PC-3 (cell line): ENCODE measurements at regions not wholly inside any gene's neighbourhood (a gene's known extent, or its start where the extent isn't known, plus 50 kb on each side); places are given as distances from the start of the nearest gene placed in this dataset.
A peak's percentile ranks its signal among the peaks of the same experiment; 100 is the strongest.
"Not testable (repeated sequence)": the region's sequence is repeated elsewhere in the genome, so short reads cannot be mapped to it uniquely, and the experiment has no call there.

Source experiments
- ATAC-seq: fragments of 200-7000 bp; cut with Tn5 transposase; 2 replicates; pipeline ENCODE4 v1.9.1; 2020; ENCODE audit warnings: mild to moderate bottlenecking, moderate library complexity
- BruUV-seq: library from RNA; stranded (reverse); fragments of 400-500 nt; replicated peaks from 2 replicates; lab custom pipeline; 2021; lab: Mats Ljungman, UMichigan
- CTCF ChIA-PET: fragments of 300-600 bp; sonication (Branson Sonifier 250); formaldehyde crosslinking; loops from one replicate; lab custom pipeline; 2022; ENCODE audit warnings: antibody characterized with exemption; lab: Charles Lee
- POLR2A ChIA-PET: fragments of 300-600 bp; sonication (Branson Sonifier 250); formaldehyde crosslinking; loops from one replicate; lab custom pipeline; 2022; ENCODE audit warnings: antibody characterized with exemption; ENCODE audit not compliant: unreplicated experiment; lab: Charles Lee
- DNase-seq: peaks from one replicate; pipeline ENCODE4 v3.0.0-alpha.2; 2015
- H2AFZ ChIP-seq: fragments of 300-600 bp; sonication (generic); 2 replicates; pipeline ENCODE4 v1.6.0; 2016; ENCODE audit warnings: antibody characterized with exemption, low read length
- H3F3A ChIP-seq: fragments of 300-600 bp; sonication (generic); one replicate; pipeline ENCODE4 v1.6.0; 2017; ENCODE audit warnings: antibody characterized with exemption, low read length, control low read depth, mild to moderate bottlenecking; ENCODE audit not compliant: unreplicated experiment
- H3K27ac ChIP-seq: fragments of 300-600 bp; sonication (generic); 2 replicates; pipeline ENCODE4 v1.5.1; 2016; ENCODE audit warnings: mild to moderate bottlenecking, low read length
- H3K27me3 ChIP-seq: fragments of 300-600 bp; sonication (generic); 2 replicates; pipeline ENCODE4 v1.6.1; 2016; ENCODE audit warnings: low read length, mixed read lengths
- H3K36me3 ChIP-seq: fragments of 300-600 bp; sonication (generic); 2 replicates; pipeline ENCODE4 v1.6.1; 2016; ENCODE audit warnings: low read depth, mixed run types, low read length, mixed read lengths
- H3K4me1 ChIP-seq: fragments of 300-600 bp; sonication (generic); 2 replicates; pipeline ENCODE4 v1.5.1; 2016; ENCODE audit warnings: low read length; ENCODE audit not compliant: insufficient read depth
- H3K4me2 ChIP-seq: fragments of 300-600 bp; sonication (generic); 2 replicates; pipeline ENCODE4 v1.6.0; 2016; ENCODE audit warnings: low read length
- H3K4me3 ChIP-seq: fragments of 300-600 bp; sonication (generic); 2 replicates; pipeline ENCODE4 v1.5.1; 2016; ENCODE audit warnings: mild to moderate bottlenecking, low read length, mixed read lengths
- H3K79me2 ChIP-seq: fragments of 300-600 bp; sonication (generic); 2 replicates; pipeline ENCODE4 v1.6.1; 2017; ENCODE audit warnings: low read length, mixed read lengths
- H3K9ac ChIP-seq: fragments of 300-600 bp; sonication (generic); 2 replicates; pipeline ENCODE4 v1.6.0; 2016; ENCODE audit warnings: mild to moderate bottlenecking, low read length
- H3K9me2 ChIP-seq: fragments of 300-600 bp; sonication (generic); replicated peaks from 2 replicates; pipeline ENCODE4 v1.6.1; 2016; ENCODE audit warnings: mixed run types, low read length, mixed read lengths
- H3K9me3 ChIP-seq: fragments of 300-600 bp; sonication (generic); 2 replicates; pipeline ENCODE4 v1.6.1; 2016; ENCODE audit warnings: low read length, mixed read lengths
- H4K20me1 ChIP-seq: fragments of 300-600 bp; sonication (generic); 2 replicates; pipeline ENCODE4 v1.6.1; 2016; ENCODE audit warnings: low read length, mixed read lengths
- CTCF ChIP-seq: fragments of 300-600 bp; sonication (generic); conservative IDR thresholded peaks from 2 replicates; pipeline ENCODE4 v1.5.1; 2017; ENCODE audit warnings: antibody characterized with exemption, low read depth, mild to moderate bottlenecking, low read length
- EZH2 ChIP-seq: fragments of 300-600 bp; sonication (generic); IDR thresholded peaks from one replicate; pipeline ENCODE4 v1.6.1; 2017; ENCODE audit warnings: antibody characterized with exemption, mild to moderate bottlenecking, low read length; ENCODE audit not compliant: unreplicated experiment
- EZH2phosphoT487 ChIP-seq: fragments of 300-600 bp; sonication (generic); IDR thresholded peaks from 2 replicates; pipeline ENCODE4 v1.6.1; 2018; ENCODE audit warnings: mild to moderate bottlenecking, antibody characterized with exemption, low read length, borderline replicate concordance
- intact Hi-C: fragments of 100-400 bp; cut with micrococcal nuclease; formaldehyde crosslinking; loops from 2 replicates; pipeline ENCODE4 v1.9.0; 2023

GRCh38 chr6:3970097-3970496, 108.8 kb downstream of the FAM217A start:
- DNase-seq (no peak), ATAC-seq (no peak)
- Histone ChIP-seq H3K27ac (no peak overlapping the region), H3K79me2 (no peaks in the 10 kb centered on the region), H2AFZ (no peak overlapping the region), H3K9ac (no peak overlapping the region), H4K20me1 (no peaks in the 10 kb centered on the region), H3K4me3 (no peak overlapping the region), H3F3A (no peaks in the 10 kb centered on the region), H3K4me2 (no peak overlapping the region), H3K9me3 (no peaks in the 10 kb centered on the region), H3K36me3 (no peaks in the 10 kb centered on the region), H3K9me2 (no peaks in the 10 kb centered on the region), H3K4me1 (no peaks in the 10 kb centered on the region), H3K27me3 (no peaks in the 10 kb centered on the region)
- no TSS peak for BruUV-seq
- ChIA-PET CTCF (no interaction called here), POLR2A (no interaction called here)
- no peak for TF ChIP-seq EZH2
- TF ChIP-seq EZH2phosphoT487, result no peak
- TF ChIP-seq CTCF, result no peak
- intact Hi-C loops, result no loop called here

GRCh38 chr6:3973152-3973551, 105.8 kb downstream of the FAM217A start:
- CTCF ChIA-PET, result not testable (repeated sequence)

GRCh38 chr6:3977875-3978711, 100.8 kb downstream of the FAM217A start:
- H3F3A ChIP-seq, result no peaks in the 10 kb centered on the region
- H2AFZ ChIP-seq, result no peak overlapping the region
- no peak overlapping the region for H3K27ac ChIP-seq
- CTCF ChIA-PET, result interaction anchor here (1.0 to 1.9 kb wide), 4 partner anchors 45 to 230 kb away, joined by 4 to 18 read pairs (median 6); partner anchors contain the start of gene FAM50B
- H4K20me1 ChIP-seq, result no peaks in the 10 kb centered on the region
- H3K9me2 ChIP-seq, result no peaks in the 10 kb centered on the region
- H3K9me3 ChIP-seq, result no peaks in the 10 kb centered on the region
- TF ChIP-seq CTCF (peak; percentile 81), EZH2 (no peak)
- no TSS peak for BruUV-seq
- H3K36me3 ChIP-seq, result no peaks in the 10 kb centered on the region
- DNase-seq, result peak; percentile 84
- H3K9ac ChIP-seq, result no peak overlapping the region
- no peak overlapping the region for H3K4me2 ChIP-seq
- intact Hi-C loops, result loop anchor here (1.0 to 5.0 kb wide), 5 partner anchors 45 to 236 kb away; partner anchors contain the start of gene FAM50B
- peak; percentile 99 for ATAC-seq
- H3K79me2 ChIP-seq, result no peaks in the 10 kb centered on the region
- H3K4me1 ChIP-seq, result no peaks in the 10 kb centered on the region
- no peak overlapping the region for H3K4me3 ChIP-seq
- no peaks in the 10 kb centered on the region for H3K27me3 ChIP-seq
- POLR2A ChIA-PET, result no interaction called here

More at GRCh38 chr6:3973152-3973551, 105.8 kb downstream of the FAM217A start:
- H3K9ac ChIP-seq, H3K4me2 ChIP-seq, intact Hi-C loops, H4K20me1 ChIP-seq, H3K27me3 ChIP-seq, DNase-seq, H3K27ac ChIP-seq, H3K36me3 ChIP-seq, H2AFZ ChIP-seq, POLR2A ChIA-PET, H3F3A ChIP-seq, H3K4me3 ChIP-seq, H3K9me3 ChIP-seq, H3K79me2 ChIP-seq, ATAC-seq, H3K4me1 ChIP-seq, H3K9me2 ChIP-seq, BruUV-seq: not testable (repeated sequence)

- intact Hi-C loops, result loop anchor here (1.0 to 5.0 kb wide), 5 partner anchors 46 to 237 kb away; partner anchors contain the start of gene FAM50B
- BruUV-seq, H3K36me3 ChIP-seq, H3K9me2 ChIP-seq, H3K4me3 ChIP-seq, H4K20me1 ChIP-seq, H3K4me2 ChIP-seq, DNase-seq, H3K79me2 ChIP-seq, H3K27me3 ChIP-seq, ATAC-seq, H3K9ac ChIP-seq, H3K27ac ChIP-seq, H3K4me1 ChIP-seq, H2AFZ ChIP-seq, H3F3A ChIP-seq, POLR2A ChIA-PET, H3K9me3 ChIP-seq: not testable (repeated sequence)
- CTCF ChIA-PET, result interaction anchor here (1.8 to 1.9 kb wide), 2 partner anchors 46 to 130 kb away, joined by 9 to 18 read pairs; partner anchors contain the start of gene FAM50B
These were observed 100.0 kb downstream of the FAM217A start for GRCh38 chr6:3978966-3979365.
